ENCODE measurements at regions not wholly inside any gene's neighbourhood (a gene's known extent, or its start where the extent isn't known, plus 50 kb on each side); places are given as distances from the start of the nearest gene placed in this dataset.

GRCh38 chr21:36532769-36533467, 53.0 kb upstream of the CLDN14 start:
- H3K4me3 ChIP-seq (ENCODE audit: low read depth in 1 of 2, low read length in 1 of 2), result no peak overlapping the region
- no peaks in the 10 kb centered on the region for H3K9me3 ChIP-seq
- no peaks in the 10 kb centered on the region for H3K36me3 ChIP-seq
- H3K27me3 ChIP-seq, result peaks cover 10% of the 10 kb centered on the region
- no peaks in the 10 kb centered on the region for H3K4me1 ChIP-seq (ENCODE audit: control insufficient read depth in 1 of 2, insufficient read depth in 1 of 2, low read depth in 1 of 2, low read length in 1 of 2)
- no peak overlapping the region for H3K27ac ChIP-seq
- TF ChIP-seq, protein P1, sequence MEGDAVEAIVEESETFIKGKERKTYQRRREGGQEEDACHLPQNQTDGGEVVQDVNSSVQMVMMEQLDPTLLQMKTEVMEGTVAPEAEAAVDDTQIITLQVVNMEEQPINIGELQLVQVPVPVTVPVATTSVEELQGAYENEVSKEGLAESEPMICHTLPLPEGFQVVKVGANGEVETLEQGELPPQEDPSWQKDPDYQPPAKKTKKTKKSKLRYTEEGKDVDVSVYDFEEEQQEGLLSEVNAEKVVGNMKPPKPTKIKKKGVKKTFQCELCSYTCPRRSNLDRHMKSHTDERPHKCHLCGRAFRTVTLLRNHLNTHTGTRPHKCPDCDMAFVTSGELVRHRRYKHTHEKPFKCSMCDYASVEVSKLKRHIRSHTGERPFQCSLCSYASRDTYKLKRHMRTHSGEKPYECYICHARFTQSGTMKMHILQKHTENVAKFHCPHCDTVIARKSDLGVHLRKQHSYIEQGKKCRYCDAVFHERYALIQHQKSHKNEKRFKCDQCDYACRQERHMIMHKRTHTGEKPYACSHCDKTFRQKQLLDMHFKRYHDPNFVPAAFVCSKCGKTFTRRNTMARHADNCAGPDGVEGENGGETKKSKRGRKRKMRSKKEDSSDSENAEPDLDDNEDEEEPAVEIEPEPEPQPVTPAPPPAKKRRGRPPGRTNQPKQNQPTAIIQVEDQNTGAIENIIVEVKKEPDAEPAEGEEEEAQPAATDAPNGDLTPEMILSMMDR (IDR thresholded peaks at IDR 0.05), result no peak

DNA sequence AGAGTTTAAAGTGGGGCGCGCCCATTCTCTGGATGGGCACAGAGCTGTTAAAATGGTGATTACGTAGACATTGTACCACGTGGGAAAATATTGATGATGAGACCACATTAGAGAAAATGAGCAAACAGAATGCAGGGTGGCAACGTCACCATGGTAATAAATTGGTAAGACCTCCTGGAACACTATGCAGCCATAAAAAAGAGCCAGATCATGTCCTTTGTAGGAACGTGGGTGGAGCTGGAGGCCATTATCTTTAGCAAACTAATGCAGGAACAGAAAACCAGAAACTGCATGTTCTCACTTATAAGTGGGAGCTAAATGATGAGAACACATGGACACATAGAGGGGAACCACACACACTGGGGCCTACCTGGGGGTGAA, 53.5 kb upstream of the CLDN14 start:
- Histone ChIP-seq H3K4me1 (ENCODE audit: control insufficient read depth in 1 of 2, insufficient read depth in 1 of 2, low read depth in 1 of 2, low read length in 1 of 2) (no peaks in the 10 kb centered on the region), H3K27me3 (peaks cover 4% of the 10 kb centered on the region), H3K27ac (no peak overlapping the region), H3K36me3 (no peaks in the 10 kb centered on the region), H3K9me3 (no peaks in the 10 kb centered on the region), H3K4me3 (ENCODE audit: low read depth in 1 of 2, low read length in 1 of 2) (no peak overlapping the region)
- TF ChIP-seq, protein P1 (IDR thresholded peaks at IDR 0.05), result no peak

GRCh38 chr21:36534656-36535055, 54.7 kb upstream of the CLDN14 start:
- H3K9me3 ChIP-seq, result no peaks in the 10 kb centered on the region
- no peak overlapping the region for H3K27ac ChIP-seq
- TF ChIP-seq, protein P1 (IDR thresholded peaks at IDR 0.05), result no peak
- H3K4me1 ChIP-seq (ENCODE audit: control insufficient read depth in 1 of 2, insufficient read depth in 1 of 2, low read depth in 1 of 2, low read length in 1 of 2), result no peaks in the 10 kb centered on the region
- no peaks in the 10 kb centered on the region for H3K27me3 ChIP-seq
- no peak overlapping the region for H3K4me3 ChIP-seq (ENCODE audit: low read depth in 1 of 2, low read length in 1 of 2)
- no peaks in the 10 kb centered on the region for H3K36me3 ChIP-seq

- H3K4me1 ChIP-seq (ENCODE audit: control insufficient read depth in 1 of 2, insufficient read depth in 1 of 2, low read depth in 1 of 2, low read length in 1 of 2), result no peaks in the 10 kb centered on the region
- TF ChIP-seq, protein P1 (IDR thresholded peaks at IDR 0.05), result no peak
Measured at GRCh38 chr21:36535618-36536241, 55.8 kb upstream of the CLDN14 start.

DNA sequence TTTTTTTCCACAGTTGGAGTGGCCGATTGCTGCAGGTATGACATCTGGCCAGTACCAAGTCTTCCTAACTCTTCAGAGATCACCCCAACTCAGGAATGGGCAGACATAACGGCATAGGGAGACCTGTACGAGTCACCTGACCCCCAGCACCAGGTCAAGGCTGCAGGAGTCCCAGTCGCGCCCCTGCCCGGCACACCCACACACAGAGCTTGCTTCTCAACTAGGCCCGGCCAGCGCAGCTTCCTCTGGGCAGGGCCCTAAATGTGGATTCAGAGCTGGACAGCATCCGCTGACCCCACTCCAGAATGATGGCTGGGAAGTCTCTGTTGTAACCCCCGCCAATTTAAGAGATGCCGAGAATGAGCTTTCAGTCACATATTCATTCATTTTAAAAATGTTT, 58.8 kb upstream of the CLDN14 start:
- H3K27me3 ChIP-seq, result peaks cover 38% of the 10 kb centered on the region
- H3K27ac ChIP-seq, result no peak overlapping the region
- no peaks in the 10 kb centered on the region for H3K4me1 ChIP-seq (ENCODE audit: control insufficient read depth in 1 of 2, insufficient read depth in 1 of 2, low read depth in 1 of 2, low read length in 1 of 2)
- no peaks in the 10 kb centered on the region for H3K36me3 ChIP-seq
- no peaks in the 10 kb centered on the region for H3K9me3 ChIP-seq
- no peak overlapping the region for H3K4me3 ChIP-seq (ENCODE audit: low read depth in 1 of 2, low read length in 1 of 2)
- TF ChIP-seq, protein P1 (IDR thresholded peaks at IDR 0.05), result no peak

More at GRCh38 chr21:36535618-36536241, 55.8 kb upstream of the CLDN14 start:
- H3K9me3 ChIP-seq, result no peaks in the 10 kb centered on the region
- H3K36me3 ChIP-seq, result no peaks in the 10 kb centered on the region
- H3K4me3 ChIP-seq (ENCODE audit: low read depth in 1 of 2, low read length in 1 of 2), result no peak overlapping the region
- H3K27ac ChIP-seq, result no peak overlapping the region
- peaks cover 8% of the 10 kb centered on the region for H3K27me3 ChIP-seq
